Posterior cingulate gyrus (tissue), 11 donors: ENCODE measurements at regions not wholly inside any gene's neighbourhood (a gene's known extent, or its start where the extent isn't known, plus 50 kb on each side); places are given as distances from the start of the nearest gene placed in this dataset.
"Not testable (repeated sequence)": the region's sequence is repeated elsewhere in the genome, so short reads cannot be mapped to it uniquely, and the experiment has no call there.

Experiments
- DNase-seq, 10 donors: peaks; one replicate each; pipeline versions ENCODE4 v3.0.0 to v3.0.0-alpha.2; 2020 to 2021; ENCODE audit warnings: mixed read lengths in 3 of 10
- intact Hi-C: fragments of 100-400 bp; cut with DNase I; formaldehyde crosslinking; loops from one replicate; pipeline ENCODE4 v1.15.1; 2023

DNA sequence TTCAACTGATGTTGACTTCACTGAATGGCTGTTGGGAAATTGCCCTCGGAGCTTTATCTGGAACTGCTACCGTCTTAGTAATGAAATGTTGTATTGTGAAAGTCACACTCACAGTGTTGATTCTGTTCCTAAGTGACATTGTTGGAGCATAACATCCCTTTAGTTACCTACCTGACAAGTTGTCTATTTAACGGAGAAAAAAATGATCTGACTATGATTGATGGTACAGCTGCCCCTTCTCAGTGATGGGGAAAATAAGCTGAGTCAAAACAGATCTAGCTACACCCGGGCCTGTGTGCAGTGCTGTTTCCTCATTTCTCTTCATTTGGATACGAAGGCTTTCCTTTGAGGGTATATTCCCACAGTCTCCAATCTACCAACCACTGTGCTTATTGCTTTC, 472.3 kb upstream of the BRINP3 start:
- intact Hi-C loops = no loop called here

DNA sequence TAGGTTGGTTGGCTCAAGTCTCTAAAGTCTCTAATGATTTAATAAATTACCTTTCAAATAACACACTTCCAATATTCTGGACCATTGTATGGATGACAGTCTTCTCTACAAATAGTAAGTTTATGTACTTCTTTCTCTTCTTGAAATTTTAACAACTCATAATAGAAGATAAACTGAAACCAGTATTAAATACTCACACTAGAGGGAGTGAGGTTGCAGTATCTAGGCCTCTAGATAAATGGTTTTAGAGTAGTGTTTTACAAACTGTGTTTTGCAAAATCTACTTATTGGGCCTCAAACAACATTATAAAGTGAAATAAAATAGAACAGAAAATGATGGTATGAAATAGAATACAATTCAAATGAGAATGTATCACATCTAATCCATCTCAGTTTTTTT, 479.9 kb upstream of the BRINP3 start:
- intact Hi-C loops = no loop called here
- DNase-seq = no peak

More for the DNA sequence above, 472.3 kb upstream of the BRINP3 start:
- DNase-seq = no peak

DNA sequence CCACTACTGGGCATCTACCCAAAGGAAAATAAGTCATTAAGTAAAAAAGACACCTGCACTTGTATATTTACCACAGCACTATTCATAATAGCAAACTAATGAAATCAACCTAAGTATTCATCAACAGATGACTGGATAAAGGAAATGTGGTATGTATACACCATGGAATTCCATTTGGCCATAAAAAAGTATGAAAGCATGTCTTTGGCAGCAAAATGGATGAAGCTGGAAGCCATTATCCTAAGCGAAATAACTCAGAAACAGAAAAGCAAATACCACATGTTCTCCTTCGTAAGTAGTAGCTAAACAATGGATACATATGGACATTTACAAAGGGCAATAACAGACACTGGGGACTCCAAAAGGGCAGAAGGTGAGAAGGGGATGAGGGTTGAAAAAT, 485.7 kb upstream of the BRINP3 start:
- intact Hi-C loops = no loop called here
- DNase-seq = no peak

DNA sequence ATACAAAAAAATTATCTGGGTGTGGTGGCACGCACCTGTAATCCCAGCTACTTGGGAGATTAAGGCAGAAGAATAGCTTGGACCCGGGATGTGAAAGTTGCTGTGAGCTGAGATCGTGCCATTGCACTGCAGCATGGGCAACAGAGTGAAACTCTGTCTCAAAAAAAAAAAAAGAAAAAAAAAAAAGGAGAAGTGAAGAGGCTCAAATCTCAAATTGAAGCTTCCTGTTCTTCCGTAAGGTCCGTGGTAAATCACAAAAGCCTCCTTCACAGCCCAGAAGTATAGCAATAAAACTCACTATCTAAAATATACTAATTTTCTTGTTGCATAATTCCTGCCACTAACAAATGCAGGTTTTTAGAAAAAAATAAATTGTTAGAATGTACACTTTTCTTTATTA, 498.2 kb upstream of the BRINP3 start:
- intact Hi-C loops = no loop called here

DNA sequence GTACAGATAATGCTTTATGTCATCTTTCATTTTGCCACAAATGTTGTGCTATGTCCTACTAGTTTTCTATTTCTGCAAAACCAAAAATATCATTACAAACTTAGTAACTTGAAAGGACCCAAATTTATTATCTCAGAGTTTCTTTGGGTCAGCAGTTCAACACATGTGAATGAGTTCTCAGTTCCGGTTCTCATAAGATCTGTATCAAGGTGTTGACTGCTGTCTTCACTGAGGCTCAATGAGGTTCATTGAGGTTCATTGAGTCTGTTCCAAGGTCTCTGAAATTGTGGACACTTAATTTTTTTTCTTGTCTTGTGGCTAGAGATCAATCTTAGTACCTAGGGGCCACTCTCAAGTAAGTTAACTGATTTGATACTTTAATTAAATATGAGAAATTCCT, 525.1 kb upstream of the BRINP3 start:
- intact Hi-C loops = no loop called here
- DNase-seq = no peak

More for the DNA sequence above, 498.2 kb upstream of the BRINP3 start:
- DNase-seq = no peak

- intact Hi-C loops = no loop called here
- no peak for DNase-seq
These were observed 539.1 kb upstream of the BRINP3 start for GRCh38 chr1:191016765-191017164.

DNA sequence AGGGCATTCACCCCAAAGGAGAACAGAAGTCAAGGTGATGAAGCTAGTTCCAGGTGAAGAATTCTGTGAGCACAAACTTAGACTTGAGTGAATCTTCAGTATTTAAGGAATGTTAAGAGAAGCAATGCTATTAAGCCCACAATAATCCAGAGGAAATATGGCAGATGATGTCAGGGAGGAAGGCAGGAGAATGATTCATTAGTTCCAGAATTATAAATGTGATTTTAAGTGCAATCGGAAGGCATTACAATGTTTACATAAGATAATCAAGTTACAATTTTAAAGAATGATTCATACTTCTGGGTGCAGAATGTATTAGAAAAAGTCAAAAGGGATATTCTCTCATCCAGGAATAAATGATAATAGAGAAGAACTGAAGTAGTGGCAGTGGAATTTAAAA, 545.2 kb upstream of the BRINP3 start:
- intact Hi-C loops = no loop called here
- DNase-seq = no peak

- peak in 2 of 10 donors; percentile 74 to 78 for DNase-seq
- intact Hi-C loops = no loop called here
These were observed 548.4 kb upstream of the BRINP3 start for GRCh38 chr1:191025896-191026642.

DNA sequence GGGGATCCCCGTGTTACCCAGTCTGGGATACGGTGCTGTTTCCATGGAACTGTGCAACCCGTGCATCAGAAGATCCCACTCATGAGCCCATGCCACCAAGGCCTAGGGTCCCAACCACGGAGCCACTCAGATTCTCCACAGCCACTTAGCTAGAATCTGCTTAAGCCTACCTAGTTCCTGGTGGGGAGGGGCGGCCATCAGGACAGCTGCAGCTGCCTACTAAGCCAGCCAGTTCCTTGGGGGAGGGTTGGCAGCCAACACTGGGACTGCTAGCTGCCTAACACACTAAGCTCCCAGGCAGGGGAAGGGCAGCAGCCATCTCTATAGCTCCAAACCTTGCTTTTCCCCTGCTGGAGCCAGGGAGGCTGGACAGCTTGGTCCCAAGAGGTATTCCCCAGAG, 549.2 kb upstream of the BRINP3 start:
- intact Hi-C loops = no loop called here
- peak in 1 of 10 donors; percentile 45 for DNase-seq

DNA sequence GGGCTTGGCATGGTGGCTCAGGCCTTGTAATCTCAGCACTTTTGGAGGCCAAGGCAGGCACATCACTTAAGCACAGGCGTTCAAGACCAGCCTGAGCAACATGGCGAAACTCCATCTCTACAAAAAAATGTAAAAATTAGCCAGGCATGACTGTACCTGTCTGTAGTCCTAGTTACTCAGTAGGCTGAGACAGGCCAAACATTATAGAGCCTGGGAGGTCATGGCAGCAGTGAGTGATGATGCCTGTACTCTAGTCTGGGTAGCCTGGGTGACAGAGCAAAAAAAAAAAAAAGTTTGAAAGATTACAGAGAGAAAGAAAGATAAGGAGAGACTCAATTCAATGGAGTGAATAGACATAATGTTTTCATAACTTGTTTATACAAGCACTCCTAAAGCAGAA, 556.5 kb upstream of the BRINP3 start:
- no peak for DNase-seq
- intact Hi-C loops = no loop called here

DNA sequence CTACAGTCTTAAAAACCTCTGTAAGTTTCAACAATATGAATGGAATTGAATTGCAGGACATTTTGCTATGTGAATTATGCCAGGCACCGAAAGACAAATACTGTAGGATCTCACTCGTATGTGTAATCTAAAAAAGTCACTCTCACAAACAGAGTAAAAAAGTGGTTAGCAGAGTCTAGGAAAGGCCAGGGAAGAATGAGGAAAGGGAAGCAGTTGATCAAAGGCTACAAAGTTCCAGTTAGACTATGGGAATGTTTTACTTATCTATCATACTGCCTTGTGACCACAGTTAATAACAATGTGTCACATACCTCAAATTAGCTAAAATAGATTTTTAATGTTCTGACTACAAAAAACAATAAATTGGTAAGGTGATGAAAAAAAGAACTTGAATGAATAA, 565.4 kb upstream of the BRINP3 start:
- no peak for DNase-seq
- intact Hi-C loops = no loop called here

DNA sequence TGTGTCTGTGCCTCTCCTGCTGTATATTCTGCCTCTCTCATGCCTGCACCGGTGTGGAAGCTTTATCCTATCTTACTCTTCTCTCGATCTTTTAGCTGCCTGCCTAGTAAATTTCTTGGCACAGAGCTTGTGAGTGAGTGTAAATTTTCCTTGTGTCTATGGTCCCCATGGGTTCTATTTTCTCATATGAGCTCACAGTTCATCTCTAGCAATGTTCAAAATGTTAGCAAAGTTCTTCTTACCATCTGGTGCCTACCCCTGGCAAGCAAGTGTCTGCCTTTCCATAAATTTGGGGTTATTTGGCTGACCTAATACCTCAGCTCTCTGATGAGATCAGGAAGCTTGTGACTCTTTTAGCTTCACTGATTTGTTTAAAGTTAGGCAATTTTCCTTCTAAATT, 572.1 kb upstream of the BRINP3 start:
- intact Hi-C loops = no loop called here
- DNase-seq = no peak

DNA sequence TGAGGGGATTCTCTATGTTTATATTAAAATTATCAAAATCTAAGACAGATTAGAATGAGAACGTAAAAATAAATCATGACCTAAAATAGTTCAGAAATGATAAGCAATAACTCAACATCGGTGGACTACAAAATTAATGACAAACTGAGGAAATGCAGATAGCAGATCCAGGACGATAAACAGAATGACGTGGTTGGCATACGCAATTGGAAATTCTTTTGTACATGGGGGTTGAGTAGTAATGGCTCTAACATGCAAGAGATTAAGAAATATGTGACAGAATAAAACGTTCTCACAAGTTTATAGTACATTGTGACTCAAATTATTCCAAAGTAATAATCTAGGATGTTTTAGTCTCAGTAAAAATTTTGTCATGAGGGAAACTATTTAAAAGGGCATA, 575.2 kb upstream of the BRINP3 start:
- intact Hi-C loops = no loop called here
- no peak for DNase-seq

GRCh38 chr1:191065346-191065745, 587.7 kb upstream of the BRINP3 start:
- no peak for DNase-seq
- intact Hi-C loops = no loop called here

GRCh38 chr1:191065771-191066170, 588.1 kb upstream of the BRINP3 start:
- DNase-seq = no peak

DNA sequence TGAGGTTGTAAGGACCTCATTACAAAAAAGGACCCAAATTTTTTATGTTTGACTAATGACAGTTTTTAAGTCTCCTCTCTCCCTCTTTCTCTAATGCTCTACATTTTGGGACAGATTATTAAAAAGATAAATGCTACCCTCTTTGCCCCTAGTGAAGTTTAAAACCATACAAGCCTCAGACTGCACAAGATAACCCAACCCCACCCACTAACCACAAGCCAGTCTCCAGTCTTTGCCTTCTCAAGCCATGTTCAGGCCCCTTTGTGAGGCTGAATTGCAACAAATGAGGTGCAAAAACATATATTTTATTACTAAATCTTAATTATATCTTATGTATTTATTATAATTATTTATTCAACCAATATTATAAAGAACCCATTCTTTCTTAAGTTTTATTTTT, 597.2 kb upstream of the BRINP3 start:
- intact Hi-C loops = no loop called here

More at GRCh38 chr1:191065771-191066170, 588.1 kb upstream of the BRINP3 start:
- intact Hi-C loops = no loop called here

DNA sequence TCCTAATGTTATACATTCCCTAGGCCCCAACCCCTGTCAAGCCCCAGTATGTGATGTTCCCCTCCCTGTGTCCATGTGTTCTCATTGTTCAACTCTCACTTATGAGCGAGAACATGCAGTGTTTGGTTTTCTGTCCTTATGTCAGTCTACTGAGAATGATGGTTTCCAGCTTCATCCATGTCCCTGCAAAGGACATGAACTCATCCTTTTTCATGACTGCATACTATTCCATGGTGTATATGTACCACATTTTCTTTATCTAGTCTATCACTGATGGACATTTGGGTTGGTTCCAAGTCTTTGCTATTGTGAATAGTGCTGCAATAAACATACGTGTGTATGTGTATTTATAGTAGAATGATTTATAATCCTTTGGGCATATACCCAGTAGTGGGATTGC, 605.4 kb upstream of the BRINP3 start:
- intact Hi-C loops, DNase-seq: not testable (repeated sequence)

More for the DNA sequence above, 597.2 kb upstream of the BRINP3 start:
- no peak for DNase-seq

GRCh38 chr1:191085121-191085520, 607.5 kb upstream of the BRINP3 start:
- intact Hi-C loops = no loop called here
- no peak for DNase-seq

DNA sequence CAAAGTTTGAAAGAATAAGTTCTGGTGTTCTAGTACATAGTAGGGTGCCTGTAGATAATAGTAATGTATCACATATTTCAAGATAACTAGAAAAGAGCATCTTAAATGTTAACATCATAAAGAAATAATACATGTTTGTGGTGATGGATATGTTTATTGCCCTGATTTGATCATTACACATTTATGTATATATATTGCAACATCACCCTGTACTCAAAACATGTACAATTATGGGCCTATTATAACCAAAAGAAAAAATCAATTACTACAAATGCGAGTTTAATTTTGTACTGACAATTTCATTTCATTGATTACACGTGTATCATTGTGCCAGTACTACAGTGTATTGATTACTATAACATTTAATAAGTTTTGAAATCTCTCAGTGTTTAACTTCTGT, 609.2 kb upstream of the BRINP3 start:
- intact Hi-C loops = no loop called here
- DNase-seq = no peak

DNA sequence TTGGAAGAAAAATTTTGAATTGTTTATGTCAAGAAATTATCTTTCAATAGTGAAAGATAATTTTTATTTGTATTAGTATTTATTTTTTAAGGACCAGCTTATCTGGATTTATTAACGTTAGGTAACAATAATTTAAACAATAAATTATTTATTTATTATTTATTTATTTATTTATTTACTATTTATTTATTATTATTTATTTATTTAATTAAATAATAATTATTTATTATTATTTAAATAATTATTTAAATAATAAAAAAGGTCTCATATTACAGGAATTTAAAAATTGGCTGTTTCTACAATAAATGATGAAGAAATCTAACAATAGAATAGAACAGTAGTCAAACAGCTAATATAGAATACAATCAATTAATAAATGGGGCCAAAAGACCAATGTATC, 618.7 kb upstream of the BRINP3 start:
- DNase-seq = no peak
- intact Hi-C loops = no loop called here

DNA sequence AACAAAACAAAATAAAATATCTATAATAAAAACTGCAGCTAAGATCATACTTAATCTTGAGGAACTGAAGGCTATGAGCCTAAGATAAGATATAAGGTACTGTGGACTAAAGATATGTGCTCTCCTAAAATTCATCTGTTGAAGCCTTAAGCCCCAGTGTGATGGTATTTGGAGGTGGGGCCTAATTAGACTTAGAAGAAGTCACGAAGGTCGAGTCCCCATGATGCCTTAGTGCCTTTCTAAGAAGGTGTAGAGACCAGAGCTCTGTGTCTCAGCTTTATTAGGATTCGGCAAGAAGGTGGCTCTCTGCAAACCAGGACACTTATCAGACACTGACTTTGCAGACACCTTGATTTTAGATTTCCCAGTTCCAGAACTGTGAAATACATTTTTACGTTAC, 622.0 kb upstream of the BRINP3 start:
- no peak for DNase-seq
- intact Hi-C loops = no loop called here

GRCh38 chr1:191101960-191102359, 624.3 kb upstream of the BRINP3 start:
- no peak for DNase-seq
- intact Hi-C loops = no loop called here

GRCh38 chr1:191125950-191126349, 648.3 kb upstream of the BRINP3 start:
- DNase-seq = peak in 3 of 10 donors; percentile 32 to 40 (median 37)
- intact Hi-C loops = no loop called here
